Rectal smooth muscle tissue (tissue), 1 donor: ENCODE measurements at regions not wholly inside any gene's neighbourhood (a gene's known extent, or its start where the extent isn't known, plus 50 kb on each side); places are given as distances from the start of the nearest gene placed in this dataset.

ENCODE experiments used
- H3K27ac ChIP-seq: one replicate; pipeline ENCODE4 v1.7.0; 2013; ENCODE audit warnings: low read depth, low read length, inconsistent platforms
- H3K27me3 ChIP-seq: one replicate; pipeline ENCODE4 v1.7.0; 2013; ENCODE audit warnings: low read length; ENCODE audit not compliant: control insufficient read depth, insufficient read depth
- H3K36me3 ChIP-seq: one replicate; pipeline ENCODE4 v1.7.0; 2013; ENCODE audit warnings: low read length; ENCODE audit not compliant: control insufficient read depth, insufficient read depth
- H3K4me1 ChIP-seq: one replicate; pipeline ENCODE4 v1.7.0; 2013; ENCODE audit warnings: low read length; ENCODE audit not compliant: control insufficient read depth, insufficient read depth
- H3K4me3 ChIP-seq: one replicate; pipeline ENCODE4 v1.7.0; 2013; ENCODE audit warnings: low read length
- H3K9ac ChIP-seq: one replicate; pipeline ENCODE4 v1.7.0; 2013; ENCODE audit warnings: low read length

GRCh38 chr2:106983305-106983704 lies 97.3 kb upstream of the ST6GAL2 start:
- Histone ChIP-seq H3K27ac (no peak overlapping the region), H3K4me3 (no peak overlapping the region)

GRCh38 chr2:106988361-106988760 lies 102.4 kb upstream of the ST6GAL2 start:
- H3K4me1 ChIP-seq = no peaks in the 10 kb centered on the region
- H3K9ac ChIP-seq = no peak overlapping the region

More at GRCh38 chr2:106983305-106983704, 97.3 kb upstream of the ST6GAL2 start:
- Histone ChIP-seq H3K4me1 (no peaks in the 10 kb centered on the region), H3K27me3 (no peaks in the 10 kb centered on the region), H3K36me3 (no peaks in the 10 kb centered on the region), H3K9ac (no peak overlapping the region)

GRCh38 chr2:106990297-106990696 lies 104.3 kb upstream of the ST6GAL2 start:
- Histone ChIP-seq H3K4me1 (no peaks in the 10 kb centered on the region), H3K9ac (no peak overlapping the region), H3K4me3 (no peak overlapping the region), H3K27ac (no peak overlapping the region), H3K27me3 (no peaks in the 10 kb centered on the region), H3K36me3 (no peaks in the 10 kb centered on the region)

More at GRCh38 chr2:106988361-106988760, 102.4 kb upstream of the ST6GAL2 start:
- H3K27me3 ChIP-seq = no peaks in the 10 kb centered on the region
- H3K36me3 ChIP-seq = no peaks in the 10 kb centered on the region
- H3K27ac ChIP-seq = no peak overlapping the region
- H3K4me3 ChIP-seq = no peak overlapping the region

- Histone ChIP-seq H3K4me1 (peaks cover 7% of the 10 kb centered on the region), H3K9ac (no peak overlapping the region), H3K27me3 (no peaks in the 10 kb centered on the region), H3K27ac (no peak overlapping the region), H3K4me3 (no peak overlapping the region), H3K36me3 (no peaks in the 10 kb centered on the region)
These were observed 105.9 kb upstream of the ST6GAL2 start for GRCh38 chr2:106991866-106992265.

GRCh38 chr2:106995556-106995955 lies 109.6 kb upstream of the ST6GAL2 start:
- Histone ChIP-seq H3K27me3 (no peaks in the 10 kb centered on the region), H3K4me1 (peaks cover 7% of the 10 kb centered on the region), H3K36me3 (no peaks in the 10 kb centered on the region), H3K4me3 (no peak overlapping the region), H3K9ac (no peak overlapping the region), H3K27ac (no peak overlapping the region)

- no peaks in the 10 kb centered on the region for H3K36me3 ChIP-seq
- peaks cover 7% of the 10 kb centered on the region for H3K4me1 ChIP-seq
These were observed 110.3 kb upstream of the ST6GAL2 start for GRCh38 chr2:106996171-106996769.

GRCh38 chr2:106997204-106997603 lies 111.2 kb upstream of the ST6GAL2 start:
- no peaks in the 10 kb centered on the region for H3K36me3 ChIP-seq
- no peaks in the 10 kb centered on the region for H3K27me3 ChIP-seq
- no peak overlapping the region for H3K4me3 ChIP-seq
- no peak overlapping the region for H3K27ac ChIP-seq
- peaks cover 7% of the 10 kb centered on the region for H3K4me1 ChIP-seq
- no peak overlapping the region for H3K9ac ChIP-seq

More at GRCh38 chr2:106996171-106996769, 110.3 kb upstream of the ST6GAL2 start:
- Histone ChIP-seq H3K27me3 (no peaks in the 10 kb centered on the region), H3K4me3 (peak overlapping the region; percentile 34), H3K9ac (no peak overlapping the region), H3K27ac (no peak overlapping the region)

- no peaks in the 10 kb centered on the region for H3K27me3 ChIP-seq
- H3K36me3 ChIP-seq = no peaks in the 10 kb centered on the region
- H3K4me1 ChIP-seq = peaks cover 7% of the 10 kb centered on the region
- no peak overlapping the region for H3K4me3 ChIP-seq
- H3K27ac ChIP-seq = no peak overlapping the region
- no peak overlapping the region for H3K9ac ChIP-seq
These were observed 115.1 kb upstream of the ST6GAL2 start for GRCh38 chr2:107001062-107001461.

GRCh38 chr2:107001551-107001950 lies 115.6 kb upstream of the ST6GAL2 start:
- H3K9ac ChIP-seq = no peak overlapping the region
- H3K4me1 ChIP-seq = peaks cover 3% of the 10 kb centered on the region
- H3K27ac ChIP-seq = no peak overlapping the region
- H3K36me3 ChIP-seq = no peaks in the 10 kb centered on the region
- H3K4me3 ChIP-seq = no peak overlapping the region
- H3K27me3 ChIP-seq = no peaks in the 10 kb centered on the region

GRCh38 chr2:107001964-107002696 lies 116.2 kb upstream of the ST6GAL2 start:
- Histone ChIP-seq H3K36me3 (no peaks in the 10 kb centered on the region), H3K27me3 (no peaks in the 10 kb centered on the region), H3K27ac (no peak overlapping the region), H3K9ac (no peak overlapping the region), H3K4me3 (no peak overlapping the region), H3K4me1 (no peaks in the 10 kb centered on the region)

- H3K27ac ChIP-seq = no peak overlapping the region
- H3K4me1 ChIP-seq = no peaks in the 10 kb centered on the region
- H3K4me3 ChIP-seq = no peak overlapping the region
- no peaks in the 10 kb centered on the region for H3K27me3 ChIP-seq
- no peaks in the 10 kb centered on the region for H3K36me3 ChIP-seq
- H3K9ac ChIP-seq = no peak overlapping the region
These were observed 116.8 kb upstream of the ST6GAL2 start for GRCh38 chr2:107002735-107003134.

- H3K36me3 ChIP-seq = no peaks in the 10 kb centered on the region
- H3K9ac ChIP-seq = no peak overlapping the region
- no peak overlapping the region for H3K27ac ChIP-seq
- no peak overlapping the region for H3K4me3 ChIP-seq
- H3K27me3 ChIP-seq = no peaks in the 10 kb centered on the region
- H3K4me1 ChIP-seq = no peaks in the 10 kb centered on the region
These were observed 119.9 kb upstream of the ST6GAL2 start for GRCh38 chr2:107005853-107006252.

GRCh38 chr2:107006836-107007235 lies 120.9 kb upstream of the ST6GAL2 start:
- H3K27ac ChIP-seq = no peak overlapping the region
- no peaks in the 10 kb centered on the region for H3K36me3 ChIP-seq
- H3K4me1 ChIP-seq = no peaks in the 10 kb centered on the region
- H3K4me3 ChIP-seq = no peak overlapping the region
- H3K27me3 ChIP-seq = no peaks in the 10 kb centered on the region
- no peak overlapping the region for H3K9ac ChIP-seq
